ENCODE measurements at regions not wholly inside any gene's neighbourhood (a gene's known extent, or its start where the extent isn't known, plus 50 kb on each side); places are given as distances from the start of the nearest gene placed in this dataset.

GRCh38 chr13:85068231-85068630, 731.0 kb downstream of the SLITRK6 start:
- no peak for TF ChIP-seq CTCF (conservative IDR thresholded peaks at IDR 0.05; ENCODE audit: low read length)
- no peak for TF ChIP-seq EZH2phosphoT487 (IDR thresholded peaks at IDR 0.05; ENCODE audit: borderline replicate concordance, low read depth, low read length)
